Stomach (tissue), 8 donors: ENCODE measurements at regions not wholly inside any gene's neighbourhood (a gene's known extent, or its start where the extent isn't known, plus 50 kb on each side); places are given as distances from the start of the nearest gene placed in this dataset.

Source experiments
- DNase-seq, 2 donors: peaks; one replicate each; pipeline versions ENCODE4 v3.0.0 to v3.0.0-alpha.2; 2013 to 2019
- H3K27ac ChIP-seq, 5 donors: fragments of 200-600 bp in 4 of 5; sonication (generic) in 4 of 5; one replicate each; pipeline ENCODE4 v1.5.1; 2013 to 2019; ENCODE audit warnings: mild to moderate bottlenecking in 1 of 5, moderate library complexity in 1 of 5
- H3K27me3 ChIP-seq, 3 donors: fragments of 200-600 bp; sonication (generic); one replicate each; pipeline ENCODE4 v1.5.1; 2017 to 2019; ENCODE audit warnings: mixed run types in 1 of 3
- H3K36me3 ChIP-seq, 4 donors: fragments of 200-600 bp; sonication (generic); 1 replicate in 3 of 4; 2 replicates in 1 of 4; pipeline ENCODE4 v1.5.1; 2016 to 2019
- H3K4me1 ChIP-seq, 4 donors: fragments of 200-600 bp; sonication (generic); one replicate each; pipeline ENCODE4 v1.5.1; 2016 to 2019
- H3K4me3 ChIP-seq, 4 donors: fragments of 200-600 bp; sonication (generic) in 3 of 4; one replicate each; pipeline ENCODE4 v1.5.1; 2016 to 2019; ENCODE audit warnings: mild to moderate bottlenecking in 1 of 4
- H3K9me3 ChIP-seq, 4 donors: fragments of 200-600 bp; sonication (generic); one replicate each; pipeline ENCODE4 v1.5.1; 2016 to 2019
- CTCF ChIP-seq, 7 experiments: fragments of 450-650 bp in 4 of 7; fragments of 200-600 bp in 3 of 7; sonication (generic) in 3 of 7; IDR thresholded peaks; one replicate each; pipeline ENCODE4 v1.5.1; 2016 to 2019; ENCODE audit warnings: antibody characterized with exemption in 7 of 7, control low read depth in 2 of 7, mild to moderate bottlenecking in 1 of 7
- EP300 ChIP-seq: sonication (generic); formaldehyde crosslinking; IDR thresholded peaks from one replicate; pipeline ENCODE4 v1.6.1; 2017; ENCODE audit warnings: antibody characterized with exemption
- POLR2A ChIP-seq, 4 donors: fragments of 450-650 bp; IDR thresholded peaks; one replicate each; pipeline ENCODE4 v1.6.1; 2016; ENCODE audit warnings: antibody characterized with exemption in 4 of 4, control low read depth in 2 of 4, mild to moderate bottlenecking in 1 of 4, moderate library complexity in 1 of 4
- POLR2AphosphoS5 ChIP-seq, 3 donors: sonication (generic); formaldehyde crosslinking; IDR thresholded peaks; one replicate each; pipeline ENCODE4 v1.6.1; 2016; ENCODE audit warnings: antibody characterized with exemption in 3 of 3
- WGBS, 5 donors: extraction: QIAGEN DNeasy Blood & Tissue Kit in 3 of 5; methylation state at CpG; one replicate each; pipeline versions ENCODE4 v1.1.5 to v1.1.7; 2013 to 2018; 5-methylcytosine and 5-hydroxymethylcytosine counted together
- intact Hi-C: fragments of 100-400 bp; cut with DNase I; formaldehyde crosslinking; loops from one replicate; pipeline ENCODE4 v1.15.1; 2023; ENCODE audit warnings: low total_unique reads
- donor health status: healthy with polysubstance abuse.
- donor health status: Bipolar disorder and iron deficiency.
- donor health status: healthy.

- 67 to 75% (median 73%) methylated on average over 2 of the region's 2 CpGs for WGBS, 5 donors
- no peaks in the 10 kb centered on the region for H3K27me3 ChIP-seq
- no peak overlapping the region for H3K4me3 ChIP-seq
- no peaks in the 10 kb centered on the region for H3K36me3 ChIP-seq
- no peaks in the 10 kb centered on the region for H3K9me3 ChIP-seq
- no peak for TF ChIP-seq CTCF (IDR thresholded peaks at IDR 0.05)
- no peak for TF ChIP-seq EP300
- TF ChIP-seq POLR2AphosphoS5 (IDR thresholded peaks at IDR 0.05): no peak
- TF ChIP-seq POLR2A (IDR thresholded peaks at IDR 0.05): no peak
- no peaks in the 10 kb centered on the region for H3K4me1 ChIP-seq
- H3K27ac ChIP-seq: no peak overlapping the region
- intact Hi-C loops: no loop called here
- no peak for DNase-seq
Measured at GRCh38 chr4:12658146-12658545, 826.0 kb downstream of the RAB28 start.

- no peaks in the 10 kb centered on the region for H3K27me3 ChIP-seq
- no peak overlapping the region for H3K4me3 ChIP-seq
- H3K27ac ChIP-seq: no peak overlapping the region
- no peak for DNase-seq
- H3K9me3 ChIP-seq: peaks cover 0 to 10% (median 1%) of the 10 kb centered on the region in 4 donors
- TF ChIP-seq POLR2A (IDR thresholded peaks at IDR 0.05) (no peak), CTCF (IDR thresholded peaks at IDR 0.05) (no peak), POLR2AphosphoS5 (IDR thresholded peaks at IDR 0.05) (no peak), EP300 (no peak)
- 63 to 82% (median 69%) methylated on average over 3 of the region's 3 CpGs for WGBS, 5 donors
- no peaks in the 10 kb centered on the region for H3K36me3 ChIP-seq
- H3K4me1 ChIP-seq: no peaks in the 10 kb centered on the region
- intact Hi-C loops: no loop called here
Measured at GRCh38 chr4:12651876-12652275, 832.3 kb downstream of the RAB28 start.

GRCh38 chr4:12645732-12646131 lies 838.4 kb downstream of the RAB28 start:
- intact Hi-C loops: no loop called here
- Histone ChIP-seq H3K27ac (no peak overlapping the region), H3K36me3 (no peaks in the 10 kb centered on the region), H3K4me3 (no peak overlapping the region), H3K4me1 (no peaks in the 10 kb centered on the region), H3K27me3 (no peaks in the 10 kb centered on the region), H3K9me3 (no peaks in the 10 kb centered on the region)
- DNase-seq: no peak
- TF ChIP-seq POLR2A (IDR thresholded peaks at IDR 0.05) (no peak), POLR2AphosphoS5 (IDR thresholded peaks at IDR 0.05) (no peak), EP300 (no peak), CTCF (IDR thresholded peaks at IDR 0.05) (no peak)

- H3K36me3 ChIP-seq: no peaks in the 10 kb centered on the region
- H3K27me3 ChIP-seq: no peaks in the 10 kb centered on the region
- no peaks in the 10 kb centered on the region for H3K9me3 ChIP-seq
- WGBS, 5 donors: 27 to 60% (median 42%) methylated on average over 1 of the region's 1 CpG
- TF ChIP-seq POLR2AphosphoS5 (IDR thresholded peaks at IDR 0.05) (no peak), EP300 (no peak), CTCF (IDR thresholded peaks at IDR 0.05) (no peak), POLR2A (IDR thresholded peaks at IDR 0.05) (no peak)
- H3K27ac ChIP-seq: no peak overlapping the region
- no peaks in the 10 kb centered on the region for H3K4me1 ChIP-seq
- no peak for DNase-seq
- intact Hi-C loops: no loop called here
- H3K4me3 ChIP-seq: no peak overlapping the region
Measured at GRCh38 chr4:12644261-12644660, 839.9 kb downstream of the RAB28 start.
